Keratinocyte (primary cell): ENCODE measurements at regions not wholly inside any gene's neighbourhood (a gene's known extent, or its start where the extent isn't known, plus 50 kb on each side); places are given as distances from the start of the nearest gene placed in this dataset.

Experiments used
- DNase-seq: peaks from one replicate; pipeline ENCODE4 v3.0.0-alpha.2; 2011; ENCODE audit warnings: low read depth, missing footprints, low spot score
- FAIRE-seq: peaks from 2 replicates; lab custom pipeline; 2011; peaks lifted over from hg19 to GRCh38; lab: Jason Lieb, UNC
- H2AFZ ChIP-seq: 2 replicates; pipeline ENCODE4 v1.6.0; 2012; ENCODE audit warnings: low read length, control low read depth, inconsistent platforms; ENCODE audit not compliant: control insufficient read depth
- H3K27ac ChIP-seq: 2 replicates; pipeline ENCODE4 v1.5.1; 2011; ENCODE audit warnings: low read length; ENCODE audit not compliant: control insufficient read depth, insufficient read depth
- H3K27me3 ChIP-seq: 3 replicates; pipeline ENCODE4 v1.6.0; 2011; ENCODE audit warnings: low read length; ENCODE audit not compliant: control insufficient read depth, insufficient read depth; ENCODE audit errors: extremely low read depth
- H3K36me3 ChIP-seq, 2 experiments: 2 replicates in 1 of 2; 3 replicates in 1 of 2; pipeline ENCODE4 v1.5.1; 2011; ENCODE audit warnings: low read length in 2 of 2, mild to moderate bottlenecking in 1 of 2; ENCODE audit not compliant: control insufficient read depth in 2 of 2, insufficient read depth in 2 of 2; ENCODE audit errors: extremely low read depth in 1 of 2
- H3K4me1 ChIP-seq: 3 replicates; pipeline ENCODE4 v1.5.1; 2011; ENCODE audit warnings: low read length; ENCODE audit not compliant: control insufficient read depth, insufficient read depth; ENCODE audit errors: extremely low read depth
- H3K4me2 ChIP-seq: 3 replicates; pipeline ENCODE4 v1.6.0; 2011; ENCODE audit warnings: low read depth, low read length; ENCODE audit not compliant: control insufficient read depth, insufficient read depth; ENCODE audit errors: extremely low read depth
- H3K4me3 ChIP-seq, 3 experiments: fragments of 200-600 bp in 1 of 3; sonication (generic) in 1 of 3; 2 replicates in 2 of 3; 3 replicates in 1 of 3; pipeline ENCODE4 v1.5.1; 2011 to 2016; ENCODE audit warnings: low read length in 3 of 3, mild to moderate bottlenecking in 3 of 3, control low read depth in 2 of 3, inconsistent platforms in 1 of 3, low read depth in 1 of 3, mixed read lengths in 1 of 3, mixed run types in 1 of 3, moderate library complexity in 1 of 3; ENCODE audit not compliant: control insufficient read depth in 2 of 3, insufficient read depth in 2 of 3; ENCODE audit errors: extremely low read depth in 1 of 3
- H3K79me2 ChIP-seq: 2 replicates; pipeline ENCODE4 v1.6.0; 2012; ENCODE audit warnings: low read length; ENCODE audit not compliant: control insufficient read depth, insufficient read depth
- H3K9ac ChIP-seq: 3 replicates; pipeline ENCODE4 v1.6.0; 2011; ENCODE audit warnings: low read length; ENCODE audit not compliant: control insufficient read depth, insufficient read depth; ENCODE audit errors: extremely low read depth
- H3K9me1 ChIP-seq: 3 replicates; pipeline ENCODE4 v1.6.0; 2011; ENCODE audit warnings: low read length; ENCODE audit not compliant: control insufficient read depth, insufficient read depth; ENCODE audit errors: extremely low read depth
- H3K9me3 ChIP-seq: 2 replicates; pipeline ENCODE4 v1.5.1; 2012; ENCODE audit warnings: low read depth, low read length; ENCODE audit not compliant: control insufficient read depth
- H4K20me1 ChIP-seq: 3 replicates; pipeline ENCODE4 v1.6.0; 2011; ENCODE audit warnings: low read length; ENCODE audit not compliant: control insufficient read depth, insufficient read depth; ENCODE audit errors: extremely low read depth
- EZH2 ChIP-seq: IDR thresholded peaks from one replicate; pipeline ENCODE4 v1.6.1; 2012; ENCODE audit warnings: inconsistent platforms, mild to moderate bottlenecking, low read length, moderate library complexity
- dilution Hi-C: fragments of 300-500 bp; cut with MboI; formaldehyde crosslinking; loops from one replicate; pipeline ENCODE4 v1.7.0; 2020; ENCODE audit warnings: low sequenced_read_pairs; ENCODE audit not compliant: extremely low pct_ligation_motif_present
- TF ChIP-seq, protein P1 (sequence below), 3 experiments: IDR thresholded peaks in 1 of 3; conservative IDR thresholded peaks in 1 of 3; optimal IDR thresholded peaks in 1 of 3; 2 replicates in 2 of 3; 3 replicates in 1 of 3; pipeline versions ENCODE3 to v1.5.1; 2011; ENCODE audit warnings: low read length in 3 of 3, mild to moderate bottlenecking in 3 of 3, moderate library complexity in 2 of 3, control low read depth in 1 of 3, inconsistent platforms in 1 of 3; ENCODE audit not compliant: insufficient read depth in 2 of 3; ENCODE audit errors: extremely low read depth in 1 of 3

DNA sequence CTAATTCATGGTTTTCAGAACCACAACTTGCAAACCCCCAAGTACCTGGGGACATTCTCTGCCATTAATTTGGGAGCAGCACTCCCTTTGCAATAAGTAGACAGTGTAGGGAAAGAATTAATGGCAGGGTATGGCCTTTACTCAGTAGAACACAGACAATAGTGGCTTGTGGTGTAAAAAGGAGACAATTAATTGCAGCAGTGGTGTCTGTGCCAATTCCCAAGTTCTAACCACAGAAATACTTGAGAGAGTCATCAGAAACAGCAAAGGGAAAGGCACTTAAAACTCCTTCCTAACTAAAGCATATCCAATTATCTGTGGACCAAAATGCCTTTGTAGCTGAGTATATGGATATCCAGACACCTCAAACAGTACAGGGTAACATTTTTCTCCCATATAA, 257.6 kb upstream of the POU3F2 start:
- Histone ChIP-seq H3K36me3 (no peaks in the 10 kb centered on the region), H3K79me2 (no peaks in the 10 kb centered on the region), H3K9me1 (no peaks in the 10 kb centered on the region), H2AFZ (no peak overlapping the region), H3K4me2 (no peak overlapping the region), H4K20me1 (no peaks in the 10 kb centered on the region), H3K27me3 (no peaks in the 10 kb centered on the region), H3K4me1 (no peaks in the 10 kb centered on the region), H3K27ac (no peak overlapping the region), H3K9me3 (no peaks in the 10 kb centered on the region), H3K9ac (no peak overlapping the region), H3K4me3 (no peak overlapping the region)
- FAIRE-seq (no peak), DNase-seq (no peak)
- dilution Hi-C loops: no loop called here
- TF ChIP-seq, protein P1, sequence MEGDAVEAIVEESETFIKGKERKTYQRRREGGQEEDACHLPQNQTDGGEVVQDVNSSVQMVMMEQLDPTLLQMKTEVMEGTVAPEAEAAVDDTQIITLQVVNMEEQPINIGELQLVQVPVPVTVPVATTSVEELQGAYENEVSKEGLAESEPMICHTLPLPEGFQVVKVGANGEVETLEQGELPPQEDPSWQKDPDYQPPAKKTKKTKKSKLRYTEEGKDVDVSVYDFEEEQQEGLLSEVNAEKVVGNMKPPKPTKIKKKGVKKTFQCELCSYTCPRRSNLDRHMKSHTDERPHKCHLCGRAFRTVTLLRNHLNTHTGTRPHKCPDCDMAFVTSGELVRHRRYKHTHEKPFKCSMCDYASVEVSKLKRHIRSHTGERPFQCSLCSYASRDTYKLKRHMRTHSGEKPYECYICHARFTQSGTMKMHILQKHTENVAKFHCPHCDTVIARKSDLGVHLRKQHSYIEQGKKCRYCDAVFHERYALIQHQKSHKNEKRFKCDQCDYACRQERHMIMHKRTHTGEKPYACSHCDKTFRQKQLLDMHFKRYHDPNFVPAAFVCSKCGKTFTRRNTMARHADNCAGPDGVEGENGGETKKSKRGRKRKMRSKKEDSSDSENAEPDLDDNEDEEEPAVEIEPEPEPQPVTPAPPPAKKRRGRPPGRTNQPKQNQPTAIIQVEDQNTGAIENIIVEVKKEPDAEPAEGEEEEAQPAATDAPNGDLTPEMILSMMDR (optimal IDR thresholded peaks at IDR 0.05 in 1 of 3, IDR thresholded peaks at IDR 0.05 in 1 of 3, conservative IDR thresholded peaks at IDR 0.05 in 1 of 3; ENCODE audit: extremely low read depth in 1 of 3, insufficient read depth in 2 of 3, low read length in 3 of 3): no peak

DNA sequence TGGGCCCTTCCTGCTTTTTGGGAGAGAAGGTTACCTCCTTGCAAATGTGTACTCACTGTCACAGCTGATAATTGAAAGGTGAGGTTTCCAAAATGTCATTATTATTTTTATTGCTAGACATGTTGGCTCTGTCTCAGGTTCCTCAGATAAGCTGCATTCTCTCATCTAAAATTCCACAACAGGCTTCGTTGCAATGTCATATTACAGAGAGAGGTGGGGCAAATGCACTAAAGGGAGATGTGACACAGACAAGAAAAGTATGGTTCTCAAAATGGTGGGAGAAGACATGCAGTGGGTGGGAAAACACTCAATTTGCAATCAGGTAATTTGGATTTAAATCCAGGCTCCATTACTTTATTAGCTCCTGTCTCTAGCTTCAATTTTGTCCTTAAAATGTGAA, 256.4 kb upstream of the POU3F2 start:
- no peak overlapping the region for H2AFZ ChIP-seq
- dilution Hi-C loops: no loop called here

More for the DNA sequence above, 256.4 kb upstream of the POU3F2 start:
- FAIRE-seq (no peak), DNase-seq (no peak)
- Histone ChIP-seq H3K27me3 (no peaks in the 10 kb centered on the region), H3K9me1 (no peaks in the 10 kb centered on the region), H3K4me1 (no peaks in the 10 kb centered on the region), H3K4me2 (no peak overlapping the region), H3K27ac (no peak overlapping the region), H3K36me3 (no peaks in the 10 kb centered on the region), H3K9ac (no peak overlapping the region), H3K4me3 (no peak overlapping the region), H3K9me3 (no peaks in the 10 kb centered on the region), H4K20me1 (no peaks in the 10 kb centered on the region), H3K79me2 (no peaks in the 10 kb centered on the region)
- no peak for TF ChIP-seq EZH2
- TF ChIP-seq, protein P1 (optimal IDR thresholded peaks at IDR 0.05 in 1 of 3, IDR thresholded peaks at IDR 0.05 in 1 of 3, conservative IDR thresholded peaks at IDR 0.05 in 1 of 3; ENCODE audit: extremely low read depth in 1 of 3, insufficient read depth in 2 of 3, low read length in 3 of 3): no peak
